OCI-LY3 (cell line): ENCODE measurements at regions not wholly inside any gene's neighbourhood (a gene's known extent, or its start where the extent isn't known, plus 50 kb on each side); places are given as distances from the start of the nearest gene placed in this dataset.

Experiments used
- H2AFZ ChIP-seq: fragments of 200-600, 300-600 bp; shearing (Covaris generic); 2 replicates; pipeline ENCODE4 v1.6.0; 2014; ENCODE audit warnings: antibody characterized with exemption, low read depth, low read length
- H3K27ac ChIP-seq: fragments of 200-600, 300-600 bp; sonication (generic); 2 replicates; pipeline ENCODE4 v1.5.1; 2014; ENCODE audit warnings: mild to moderate bottlenecking, low read length, moderate library complexity, mixed read lengths
- H3K27me3 ChIP-seq: fragments of 200-600, 300-600 bp; sonication (generic); 2 replicates; pipeline ENCODE4 v1.6.1; 2014; ENCODE audit warnings: low read depth, low read length, mixed read lengths
- H3K36me3 ChIP-seq: fragments of 200-600, 300-600 bp; sonication (generic); replicated peaks from 2 replicates; pipeline ENCODE3; 2014; ENCODE audit warnings: low read depth, low read length, mixed read lengths
- H3K4me1 ChIP-seq: fragments of 300-600, 200-600 bp; sonication (generic); 2 replicates; pipeline ENCODE4 v1.6.1; 2014; ENCODE audit warnings: low read length, mixed read lengths
- H3K4me2 ChIP-seq: fragments of 200-600, 300-600 bp; sonication (generic); 2 replicates; pipeline ENCODE4 v1.6.1; 2014; ENCODE audit warnings: low read length, mixed read lengths
- H3K4me3 ChIP-seq: fragments of 300-600, 200-600 bp; sonication (generic); 2 replicates; pipeline ENCODE4 v1.5.1; 2014; ENCODE audit warnings: antibody characterized with exemption, mild to moderate bottlenecking, low read length, moderate library complexity
- H3K79me2 ChIP-seq: fragments of 300-600, 200-600 bp; shearing (Covaris generic); 2 replicates; pipeline ENCODE4 v1.6.1; 2014; ENCODE audit warnings: mild to moderate bottlenecking, low read length, mixed read lengths
- H3K9ac ChIP-seq: fragments of 300-600, 200-600 bp; shearing (Covaris generic); 2 replicates; pipeline ENCODE4 v1.6.0; 2014; ENCODE audit warnings: mild to moderate bottlenecking, low read length, moderate library complexity
- H3K9me3 ChIP-seq: fragments of 200-600, 300-600 bp; shearing (Covaris generic); 2 replicates; pipeline ENCODE4 v1.6.1; 2014; ENCODE audit warnings: low read length, mixed read lengths; ENCODE audit not compliant: insufficient read depth
- H4K20me1 ChIP-seq: fragments of 200-600, 300-600 bp; sonication (generic); 2 replicates; pipeline ENCODE4 v1.6.1; 2016; ENCODE audit warnings: low read length, mixed read lengths; ENCODE audit not compliant: insufficient read depth
- CTCF ChIP-seq: fragments of 200-600, 300-600 bp; sonication (generic); IDR thresholded peaks from 2 replicates; pipeline ENCODE4 v1.5.1; 2014; ENCODE audit warnings: antibody characterized with exemption, low read length, low read depth
- EZH2phosphoT487 ChIP-seq: fragments of 200-600 bp; shearing (Covaris generic); IDR thresholded peaks from 2 replicates; pipeline ENCODE4 v1.6.1; 2018; ENCODE audit warnings: antibody characterized with exemption, mixed run types, low read depth

GRCh38 chr3:64829331-64829730, 141.5 kb upstream of the ADAMTS9 start:
- Histone ChIP-seq H3K4me3 (no peak overlapping the region), H3K36me3 (no peaks in the 10 kb centered on the region), H3K27ac (no peak overlapping the region), H3K27me3 (peaks cover 5% of the 10 kb centered on the region; the same call in 1 of the 2 replicates), H2AFZ (no peak overlapping the region), H3K9ac (no peak overlapping the region), H3K79me2 (no peaks in the 10 kb centered on the region), H3K4me1 (no peaks in the 10 kb centered on the region), H4K20me1 (no peaks in the 10 kb centered on the region), H3K4me2 (no peak overlapping the region), H3K9me3 (no peaks in the 10 kb centered on the region)
- TF ChIP-seq EZH2phosphoT487 (no peak), CTCF (no peak)

- no peaks in the 10 kb centered on the region for H3K36me3 ChIP-seq
- no peak overlapping the region for H2AFZ ChIP-seq
- H3K27me3 ChIP-seq = peaks cover 5% of the 10 kb centered on the region; the same call in 1 of the 2 replicates
- no peak overlapping the region for H3K27ac ChIP-seq
- no peaks in the 10 kb centered on the region for H3K9me3 ChIP-seq
- no peaks in the 10 kb centered on the region for H3K4me1 ChIP-seq
- no peaks in the 10 kb centered on the region for H3K79me2 ChIP-seq
- H4K20me1 ChIP-seq = no peaks in the 10 kb centered on the region
- no peak overlapping the region for H3K4me2 ChIP-seq
- no peak overlapping the region for H3K9ac ChIP-seq
- H3K4me3 ChIP-seq = no peak overlapping the region
- TF ChIP-seq EZH2phosphoT487 = no peak
- TF ChIP-seq CTCF = no peak
Measured at GRCh38 chr3:64828276-64828675, 140.5 kb upstream of the ADAMTS9 start.

GRCh38 chr3:64827431-64827830, 139.6 kb upstream of the ADAMTS9 start:
- peaks cover 5% of the 10 kb centered on the region; the same call in 1 of the 2 replicates for H3K27me3 ChIP-seq
- no peaks in the 10 kb centered on the region for H4K20me1 ChIP-seq
- H2AFZ ChIP-seq = no peak overlapping the region
- no peaks in the 10 kb centered on the region for H3K79me2 ChIP-seq
- H3K4me2 ChIP-seq = no peak overlapping the region
- H3K27ac ChIP-seq = no peak overlapping the region
- no peak overlapping the region for H3K9ac ChIP-seq
- no peak overlapping the region for H3K4me3 ChIP-seq
- TF ChIP-seq CTCF (no peak), EZH2phosphoT487 (no peak)
- H3K4me1 ChIP-seq = no peaks in the 10 kb centered on the region
- no peaks in the 10 kb centered on the region for H3K9me3 ChIP-seq
- H3K36me3 ChIP-seq = no peaks in the 10 kb centered on the region

- Histone ChIP-seq H3K27ac (no peak overlapping the region), H3K79me2 (no peaks in the 10 kb centered on the region), H3K27me3 (peaks cover 4% of the 10 kb centered on the region; the same call in 1 of the 2 replicates), H3K9ac (no peak overlapping the region), H2AFZ (no peak overlapping the region), H3K4me1 (no peaks in the 10 kb centered on the region), H3K36me3 (no peaks in the 10 kb centered on the region), H4K20me1 (no peaks in the 10 kb centered on the region), H3K4me3 (no peak overlapping the region), H3K9me3 (no peaks in the 10 kb centered on the region), H3K4me2 (no peak overlapping the region)
- TF ChIP-seq CTCF (no peak), EZH2phosphoT487 (no peak)
Measured at GRCh38 chr3:64827019-64827418, 139.2 kb upstream of the ADAMTS9 start.
